HG02852 (cell line): ENCODE measurements at regions not wholly inside any gene's neighbourhood (a gene's known extent, or its start where the extent isn't known, plus 50 kb on each side); places are given as distances from the start of the nearest gene placed in this dataset.
A peak's percentile ranks its signal among the peaks of the same experiment; 100 is the strongest.

Experiments
- ATAC-seq: cut with Tn5 transposase; IDR thresholded peaks from one replicate; pipeline ENCODE4 v1.9.1; 2021; ENCODE audit warnings: mild to moderate bottlenecking, moderate library complexity; ENCODE audit not compliant: unreplicated experiment

DNA sequence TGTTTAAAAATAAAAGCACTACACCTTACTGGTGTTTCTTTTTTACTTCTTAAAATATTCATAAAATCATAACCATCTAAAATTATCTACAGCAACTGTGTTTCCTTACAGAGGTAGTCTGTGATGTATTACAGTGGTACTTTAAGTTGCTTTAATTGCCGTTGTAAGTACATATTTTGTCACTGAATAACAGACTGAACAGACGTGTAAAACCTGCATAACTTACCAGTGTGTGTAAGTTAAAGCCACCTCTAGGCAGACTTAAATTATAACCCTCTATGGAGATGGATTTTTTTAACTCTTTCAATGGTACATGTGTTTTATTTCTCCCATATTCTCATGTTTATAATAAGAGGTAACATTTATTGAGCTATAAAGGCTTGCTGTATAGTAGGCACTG lies 166.8 kb downstream of the NR4A2 start:
- ATAC-seq = no peak

DNA sequence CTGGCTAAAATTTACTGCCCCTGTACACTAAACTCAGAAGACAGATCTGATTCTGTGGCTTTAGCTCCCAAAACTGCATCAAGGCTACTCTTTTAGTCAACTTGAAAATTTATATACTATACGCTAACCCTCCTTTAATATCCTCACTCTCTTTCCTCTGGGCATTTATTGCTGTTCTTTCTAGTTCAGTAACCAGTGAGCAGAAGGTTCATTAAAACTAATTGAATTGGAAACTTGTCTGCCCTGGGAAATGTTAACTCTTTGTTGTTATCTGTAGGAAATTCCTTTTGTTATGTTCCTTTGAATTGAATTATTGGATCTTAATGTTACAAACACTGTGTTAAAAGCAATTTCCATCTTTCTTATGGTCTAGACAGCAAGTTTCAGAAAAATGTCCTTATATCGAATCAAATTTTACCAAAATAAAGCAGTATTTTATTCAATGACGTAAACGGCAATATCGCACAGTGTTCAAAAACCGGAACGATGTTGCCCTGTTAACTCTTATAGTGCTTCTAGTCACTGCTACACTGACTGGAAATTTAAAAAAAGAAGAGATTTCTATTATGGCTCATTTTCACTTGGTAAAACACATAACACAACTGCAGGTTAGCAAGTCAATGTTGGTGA lies 168.3 kb downstream of the NR4A2 start:
- ATAC-seq = no peak

GRCh38 chr2:156158808-156159207 lies 173.7 kb downstream of the NR4A2 start:
- no peak for ATAC-seq

GRCh38 chr2:156157670-156158069 lies 174.9 kb downstream of the NR4A2 start:
- no peak for ATAC-seq

- no peak for ATAC-seq
Observed at GRCh38 chr2:156156580-156156979, 175.9 kb downstream of the NR4A2 start.

DNA sequence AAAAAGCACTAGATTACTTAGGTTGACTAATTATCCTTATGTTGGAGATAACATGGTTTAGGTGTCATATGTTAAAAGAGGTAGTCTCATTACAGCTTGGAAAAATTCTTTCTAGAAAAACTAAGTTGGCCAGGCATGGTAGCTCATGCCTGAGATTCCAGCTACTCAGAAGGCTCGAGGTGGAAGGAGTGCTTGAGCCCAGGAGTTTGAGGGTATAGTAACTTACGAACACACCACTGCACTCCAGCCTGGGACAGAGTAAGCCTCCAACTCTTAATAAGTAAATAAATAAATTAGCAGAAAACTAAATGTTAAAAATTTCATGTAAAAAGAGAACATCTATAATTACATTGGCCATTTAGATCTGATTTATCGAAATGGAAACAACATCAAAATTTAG lies 177.2 kb downstream of the NR4A2 start:
- ATAC-seq = no peak

- ATAC-seq = no peak
Observed at GRCh38 chr2:156151351-156151750, 181.2 kb downstream of the NR4A2 start.

DNA sequence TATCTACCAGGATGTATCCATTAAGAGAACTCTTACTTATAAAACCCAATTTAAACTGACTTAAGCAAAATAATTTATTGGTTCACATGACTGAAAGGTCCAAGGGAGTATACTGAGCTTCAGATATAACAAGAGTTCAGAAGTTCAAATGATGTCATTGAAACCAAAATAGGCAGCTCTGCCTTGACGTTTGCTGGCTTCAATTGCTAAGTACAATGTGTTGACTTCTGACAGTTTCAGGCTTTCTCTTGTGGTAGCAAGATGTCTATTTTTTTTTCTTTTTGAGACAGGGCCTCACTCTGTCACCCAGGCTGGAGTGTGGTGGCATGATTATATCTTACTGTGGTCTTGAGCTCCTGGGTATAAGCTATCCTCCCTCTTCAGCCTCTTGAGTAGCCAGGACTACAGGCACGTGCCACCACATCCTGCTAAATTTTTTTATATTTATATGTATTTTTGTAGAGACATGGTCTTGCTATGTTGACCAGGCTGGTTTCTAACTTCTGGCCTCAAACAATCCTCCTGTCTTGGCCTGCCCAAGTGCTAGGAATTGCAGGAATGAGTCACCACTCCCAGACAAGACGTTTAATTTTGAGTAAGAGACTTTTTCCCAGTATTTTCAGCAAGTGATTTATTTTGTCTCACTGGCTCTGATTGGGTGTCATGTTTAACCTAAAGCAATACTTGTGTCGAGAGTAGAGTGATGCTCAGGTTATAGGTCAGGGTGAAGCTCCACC lies 184.8 kb downstream of the NR4A2 start:
- peak; percentile 91 for ATAC-seq

DNA sequence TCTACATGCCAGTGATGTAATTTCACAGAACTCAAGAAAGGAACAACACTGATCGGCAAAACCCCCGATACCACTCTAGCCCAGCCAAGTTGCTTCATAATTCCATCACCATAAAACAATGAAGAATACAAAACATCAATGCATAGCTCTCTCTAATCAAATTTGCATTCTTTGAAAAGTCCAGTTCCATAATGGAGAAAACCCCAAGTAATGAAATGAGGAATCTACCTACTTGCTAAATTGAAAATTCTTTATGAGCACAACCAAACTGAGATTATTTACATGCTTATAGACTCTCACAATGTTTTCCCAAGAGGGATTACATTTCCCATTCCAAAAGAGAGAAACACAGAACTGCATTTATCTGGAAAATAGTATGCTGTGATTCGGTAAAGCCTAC lies 186.5 kb downstream of the NR4A2 start:
- no peak for ATAC-seq

- no peak for ATAC-seq
Observed at GRCh38 chr2:156145469-156145868, 187.1 kb downstream of the NR4A2 start.

GRCh38 chr2:156136566-156136965 lies 196.0 kb downstream of the NR4A2 start:
- no peak for ATAC-seq

GRCh38 chr2:156134887-156135286 lies 197.6 kb downstream of the NR4A2 start:
- no peak for ATAC-seq

- ATAC-seq = no peak
Observed at GRCh38 chr2:156132941-156133340, 199.6 kb downstream of the NR4A2 start.

DNA sequence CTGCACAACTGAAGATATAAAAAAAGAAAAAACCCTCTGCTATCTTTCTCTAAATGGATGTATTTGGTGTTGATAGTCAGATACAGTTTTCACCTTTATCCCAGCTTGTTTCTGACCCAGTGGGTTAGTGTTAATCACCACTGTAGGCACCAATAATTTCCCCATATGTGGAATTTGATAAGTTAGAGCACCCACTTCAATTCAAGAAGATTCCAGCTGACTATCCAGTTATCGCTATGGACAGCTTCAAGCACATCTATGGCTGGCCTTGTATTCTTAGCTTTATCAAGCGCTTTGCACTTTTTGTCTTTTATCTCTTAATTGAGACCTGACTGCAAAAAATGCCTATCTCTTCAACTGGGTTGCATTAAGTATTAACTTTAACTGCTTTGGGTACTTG lies 200.4 kb downstream of the NR4A2 start:
- no peak for ATAC-seq

- no peak for ATAC-seq
Observed at GRCh38 chr2:156129227-156129626, 203.3 kb downstream of the NR4A2 start.

- ATAC-seq = no peak
Observed at GRCh38 chr2:156125018-156125417, 207.5 kb downstream of the NR4A2 start.

DNA sequence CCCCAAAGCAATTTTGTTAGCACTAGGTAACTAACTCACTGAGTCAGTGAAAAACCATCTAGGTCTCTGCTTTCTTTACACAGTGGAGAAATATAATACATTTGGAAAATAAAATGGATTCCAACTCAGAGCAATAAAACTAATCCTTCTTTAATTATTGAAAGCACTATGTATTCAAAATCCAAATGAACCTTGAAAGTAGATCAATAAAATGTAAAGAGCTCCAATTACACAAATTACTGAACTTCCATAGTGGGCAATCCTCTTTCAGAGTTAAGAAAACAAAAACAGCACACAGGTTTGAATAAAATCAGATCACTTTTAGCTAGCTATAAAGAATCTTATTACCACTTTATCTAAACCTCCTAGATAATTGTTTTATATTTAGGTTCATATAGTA lies 208.1 kb downstream of the NR4A2 start:
- no peak for ATAC-seq

DNA sequence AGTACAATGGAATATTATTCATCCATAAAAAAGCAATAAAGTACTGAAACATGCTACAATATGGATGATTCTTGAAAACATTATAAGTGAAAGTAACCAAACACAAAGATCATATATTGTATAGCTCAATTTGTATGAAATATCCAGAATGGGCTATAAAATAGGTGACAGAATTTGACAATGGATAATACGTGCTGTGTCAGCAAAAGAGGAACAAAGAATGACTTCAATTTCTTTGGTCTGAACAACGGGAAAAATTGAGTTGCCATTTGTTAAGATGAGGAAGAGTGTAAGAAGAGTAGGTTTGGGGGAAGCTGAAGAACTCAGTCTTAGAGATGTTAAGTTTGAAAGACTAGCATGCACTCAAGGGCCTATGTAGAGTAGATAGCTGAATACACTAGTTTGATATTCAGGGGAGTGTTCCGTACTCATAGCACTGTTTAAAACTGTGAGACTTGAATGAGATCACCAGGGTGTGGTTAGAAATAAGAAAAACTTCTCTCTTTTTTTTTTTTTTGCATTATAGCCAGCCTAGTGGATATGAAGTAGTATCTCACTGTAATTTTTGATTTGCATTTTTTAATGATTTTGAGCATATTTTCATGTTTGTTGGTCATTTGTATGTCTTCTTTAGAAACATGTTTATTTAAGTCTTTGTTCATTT lies 213.6 kb downstream of the NR4A2 start:
- no peak for ATAC-seq

DNA sequence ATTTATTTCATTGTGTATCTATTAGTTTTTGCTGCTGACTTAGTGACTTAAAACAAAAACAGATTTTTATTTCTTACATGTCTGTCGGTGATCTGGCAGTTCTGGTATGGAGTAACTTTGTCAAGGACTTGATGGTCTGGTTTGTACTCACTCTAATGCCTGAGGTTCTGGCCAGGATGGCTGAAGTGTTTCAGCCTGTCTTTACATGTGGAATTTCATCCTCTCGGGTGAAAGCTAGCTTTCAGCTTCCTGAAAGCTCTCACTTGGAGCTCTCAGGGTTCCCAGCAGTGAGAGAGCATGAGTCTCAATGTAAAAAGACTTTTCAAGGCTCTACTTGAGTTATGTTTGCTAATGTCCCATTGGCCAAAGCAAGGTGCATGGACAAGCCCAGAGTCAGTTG lies 216.4 kb downstream of the NR4A2 start:
- no peak for ATAC-seq

DNA sequence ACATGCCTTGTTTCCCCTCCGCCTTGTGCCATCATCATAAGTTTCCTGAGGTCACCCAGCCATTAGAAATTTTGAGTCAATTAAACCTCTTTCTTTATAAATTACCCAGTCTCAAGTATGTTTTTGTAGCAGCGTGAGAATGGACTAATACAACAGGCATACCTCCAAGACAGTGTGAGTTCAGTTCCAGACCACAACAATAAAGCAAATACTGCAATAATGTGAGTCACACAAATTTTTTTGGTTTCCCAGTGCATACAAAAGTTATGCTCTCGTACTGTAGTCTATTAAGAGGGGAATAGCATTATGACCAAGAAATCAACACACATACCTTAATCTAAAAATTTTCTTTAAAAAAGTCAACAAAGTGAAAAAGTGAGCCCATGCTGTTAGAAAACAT lies 217.2 kb downstream of the NR4A2 start:
- ATAC-seq = no peak

DNA sequence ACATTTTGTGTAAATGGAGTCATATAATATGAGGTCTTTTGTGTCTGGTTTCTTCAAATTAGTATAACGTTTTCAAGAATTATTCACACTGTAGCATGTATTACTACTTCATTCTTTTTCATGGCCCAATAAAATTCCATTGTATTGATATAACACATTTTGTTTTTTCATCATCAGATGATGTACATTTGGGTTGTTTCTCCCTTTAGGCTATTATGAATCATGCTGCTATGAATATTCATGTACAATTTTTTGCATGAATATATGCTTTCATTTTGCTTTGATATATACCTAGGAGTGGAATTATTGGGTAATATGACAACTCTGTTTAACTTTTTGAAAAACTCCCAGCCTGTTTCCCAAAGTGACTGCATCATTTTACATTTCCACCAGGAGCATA lies 220.2 kb downstream of the NR4A2 start:
- ATAC-seq = no peak

DNA sequence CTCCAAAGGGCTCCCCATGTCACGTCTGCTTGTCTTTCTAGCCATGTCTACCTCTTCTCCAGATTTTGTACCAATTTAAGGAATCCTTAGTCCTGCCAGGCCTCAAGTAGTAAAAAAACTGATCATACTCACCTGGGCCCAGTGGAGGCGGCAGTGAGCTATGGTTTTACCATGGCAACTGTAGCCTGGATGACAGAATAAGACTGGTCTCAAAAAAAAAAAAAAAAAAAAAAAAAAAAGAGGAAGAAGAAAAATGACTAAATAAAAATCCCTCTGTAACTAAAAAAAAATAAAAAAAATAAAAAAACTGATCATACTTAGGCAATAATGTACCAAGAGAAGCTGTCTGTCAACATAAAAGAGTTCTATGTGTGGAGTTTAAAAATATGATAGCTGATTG lies 221.6 kb downstream of the NR4A2 start:
- peak; percentile 99 for ATAC-seq
